ENCODE measurements at regions not wholly inside any gene's neighbourhood (a gene's known extent, or its start where the extent isn't known, plus 50 kb on each side); places are given as distances from the start of the nearest gene placed in this dataset.

- intact Hi-C loops (cut with DNase I) = no loop called here
- TF ChIP-seq CTCF (IDR thresholded peaks at IDR 0.05) (no peak), POLR2AphosphoS5 (IDR thresholded peaks at IDR 0.05; ENCODE audit: insufficient read depth in 1 of 2, low read depth in 1 of 2) (no peak), POLR2A (IDR thresholded peaks at IDR 0.05) (no peak)
- Histone ChIP-seq H3K27ac (no peak overlapping the region), H3K4me1 (no peaks in the 10 kb centered on the region), H3K36me3 (no peaks in the 10 kb centered on the region), H3K4me3 (no peak overlapping the region), H3K27me3 (no peaks in the 10 kb centered on the region), H3K9me3 (no peaks in the 10 kb centered on the region)
- no peak for DNase-seq (ENCODE audit: extremely low spot score in 2 of 2)
Observed at GRCh38 chr11:27287205-27287604, 75.8 kb downstream of the CCDC34 start.

DNA sequence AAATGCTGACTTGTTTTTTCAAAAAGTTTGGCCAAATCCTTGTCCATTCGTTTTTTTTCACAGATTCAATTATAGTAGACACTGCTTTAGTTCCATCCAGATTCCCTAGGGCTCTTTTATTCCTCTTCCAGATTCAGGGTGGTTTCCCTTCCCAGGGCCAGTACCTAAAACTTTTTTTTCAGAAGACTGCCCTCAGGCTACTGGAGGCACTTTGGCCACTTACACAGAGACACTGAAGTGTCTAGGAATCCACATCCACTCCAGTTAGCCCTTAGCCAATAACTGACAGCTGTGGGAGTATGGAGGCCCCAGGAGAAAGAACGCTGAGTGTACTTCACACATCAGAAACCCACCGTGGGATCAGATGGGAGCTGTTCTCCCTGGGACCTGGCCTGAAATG, 77.3 kb downstream of the CCDC34 start:
- intact Hi-C loops (cut with DNase I) = no loop called here
- Histone ChIP-seq H3K4me3 (no peak overlapping the region), H3K4me1 (no peaks in the 10 kb centered on the region), H3K27me3 (no peaks in the 10 kb centered on the region), H3K9me3 (no peaks in the 10 kb centered on the region), H3K36me3 (no peaks in the 10 kb centered on the region), H3K27ac (no peak overlapping the region)
- no peak for TF ChIP-seq CTCF (IDR thresholded peaks at IDR 0.05)
- no peak for TF ChIP-seq POLR2A (IDR thresholded peaks at IDR 0.05)
- TF ChIP-seq POLR2AphosphoS5 (IDR thresholded peaks at IDR 0.05; ENCODE audit: insufficient read depth in 1 of 2, low read depth in 1 of 2) = no peak
- DNase-seq (ENCODE audit: extremely low spot score in 2 of 2) = no peak

- intact Hi-C loops (cut with DNase I) = no loop called here
- no peak overlapping the region for H3K4me3 ChIP-seq
- H3K4me1 ChIP-seq = no peaks in the 10 kb centered on the region
- no peaks in the 10 kb centered on the region for H3K9me3 ChIP-seq
- DNase-seq (ENCODE audit: extremely low spot score in 2 of 2) = no peak
- no peaks in the 10 kb centered on the region for H3K36me3 ChIP-seq
- no peak for TF ChIP-seq POLR2AphosphoS5 (IDR thresholded peaks at IDR 0.05; ENCODE audit: insufficient read depth in 1 of 2, low read depth in 1 of 2)
- no peak for TF ChIP-seq POLR2A (IDR thresholded peaks at IDR 0.05)
- TF ChIP-seq CTCF (IDR thresholded peaks at IDR 0.05) = no peak
- no peak overlapping the region for H3K27ac ChIP-seq
- no peaks in the 10 kb centered on the region for H3K27me3 ChIP-seq
Observed at GRCh38 chr11:27282806-27283205, 80.2 kb downstream of the CCDC34 start.

- no peak for DNase-seq (ENCODE audit: extremely low spot score in 2 of 2)
- H3K36me3 ChIP-seq = no peaks in the 10 kb centered on the region
- no peak overlapping the region for H3K27ac ChIP-seq
- no peaks in the 10 kb centered on the region for H3K4me1 ChIP-seq
- H3K27me3 ChIP-seq = no peaks in the 10 kb centered on the region
- H3K9me3 ChIP-seq = no peaks in the 10 kb centered on the region
- TF ChIP-seq POLR2A (IDR thresholded peaks at IDR 0.05) (no peak), POLR2AphosphoS5 (IDR thresholded peaks at IDR 0.05; ENCODE audit: insufficient read depth in 1 of 2, low read depth in 1 of 2) (no peak), CTCF (IDR thresholded peaks at IDR 0.05) (no peak)
- H3K4me3 ChIP-seq = no peak overlapping the region
- intact Hi-C loops (cut with DNase I) = no loop called here
Observed at GRCh38 chr11:27281740-27282590, 81.0 kb downstream of the CCDC34 start.

- H3K36me3 ChIP-seq = no peaks in the 10 kb centered on the region
- no peak for DNase-seq (ENCODE audit: extremely low spot score in 2 of 2)
- intact Hi-C loops (cut with DNase I) = no loop called here
- no peak overlapping the region for H3K27ac ChIP-seq
- TF ChIP-seq POLR2AphosphoS5 (IDR thresholded peaks at IDR 0.05; ENCODE audit: insufficient read depth in 1 of 2, low read depth in 1 of 2) = no peak
- no peak for TF ChIP-seq POLR2A (IDR thresholded peaks at IDR 0.05)
- TF ChIP-seq CTCF (IDR thresholded peaks at IDR 0.05) = no peak
- no peaks in the 10 kb centered on the region for H3K4me1 ChIP-seq
- H3K9me3 ChIP-seq = no peaks in the 10 kb centered on the region
- no peaks in the 10 kb centered on the region for H3K27me3 ChIP-seq
- H3K4me3 ChIP-seq = no peak overlapping the region
Observed at GRCh38 chr11:27281276-27281675, 81.7 kb downstream of the CCDC34 start.
